ENCODE measurements at regions not wholly inside any gene's neighbourhood (a gene's known extent, or its start where the extent isn't known, plus 50 kb on each side); places are given as distances from the start of the nearest gene placed in this dataset.
"Not testable (repeated sequence)": the region's sequence is repeated elsewhere in the genome, so short reads cannot be mapped to it uniquely, and the experiment has no call there.

DNA sequence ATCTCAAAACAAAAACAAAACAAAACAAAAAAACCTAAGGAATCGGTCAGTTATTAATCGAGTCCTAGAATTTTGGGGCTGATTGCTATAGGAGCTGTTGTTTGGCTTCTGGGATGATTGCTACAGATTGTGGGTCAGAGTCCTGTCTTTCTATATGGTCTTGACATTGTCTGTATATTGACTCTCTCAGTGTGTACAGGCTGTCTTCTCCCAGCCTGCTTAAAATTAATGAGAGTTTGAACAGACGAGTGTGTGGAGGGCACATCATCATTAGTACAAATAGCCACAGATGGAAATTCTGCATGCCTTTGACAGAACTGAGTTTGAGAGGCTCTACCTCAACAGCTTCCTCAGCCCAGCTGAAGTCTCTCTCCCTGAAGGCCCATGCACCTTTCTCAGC lies 98.0 kb upstream of the PLGLB2 start:
- TF ChIP-seq POLR2AphosphoS5 (IDR thresholded peaks at IDR 0.05; ENCODE audit: insufficient read depth, low read depth, low read length); POLR2A (IDR thresholded peaks at IDR 0.05; ENCODE audit: low read depth, low read length): not testable (repeated sequence)
